OCI-LY1 (cell line): ENCODE measurements at regions not wholly inside any gene's neighbourhood (a gene's known extent, or its start where the extent isn't known, plus 50 kb on each side); places are given as distances from the start of the nearest gene placed in this dataset.

Source experiments
- H2AFZ ChIP-seq: fragments of 200-600 bp; sonication (generic), shearing (Covaris generic); 2 replicates; pipeline ENCODE4 v1.6.0; 2014; ENCODE audit warnings: antibody characterized with exemption, mild to moderate bottlenecking, low read length
- H3F3A ChIP-seq: fragments of 200-600 bp; sonication (generic), shearing (Covaris generic); 2 replicates; pipeline ENCODE4 v1.6.0; 2014; ENCODE audit warnings: mild to moderate bottlenecking, antibody characterized with exemption, low read length, moderate library complexity; ENCODE audit not compliant: insufficient read depth
- H3K27ac ChIP-seq: fragments of 200-600 bp; sonication (generic); 2 replicates; pipeline ENCODE4 v1.5.1; 2014; ENCODE audit warnings: low read length, mixed run types, mild to moderate bottlenecking, low read depth; ENCODE audit not compliant: poor library complexity, severe bottlenecking
- H3K27me3 ChIP-seq: fragments of 200-600 bp; sonication (generic); 2 replicates; pipeline ENCODE4 v1.6.0; 2014; ENCODE audit warnings: antibody characterized with exemption, mild to moderate bottlenecking, low read length, moderate library complexity; ENCODE audit not compliant: insufficient read depth
- H3K36me3 ChIP-seq: fragments of 200-600 bp; sonication (generic); 2 replicates; pipeline ENCODE4 v1.6.1; 2014; ENCODE audit warnings: mild to moderate bottlenecking, antibody characterized with exemption, low read length, moderate library complexity, mixed read lengths; ENCODE audit not compliant: insufficient read depth
- H3K4me1 ChIP-seq: fragments of 200-600 bp; sonication (generic); 2 replicates; pipeline ENCODE4 v1.5.1; 2014; ENCODE audit warnings: mild to moderate bottlenecking, low read length, moderate library complexity; ENCODE audit not compliant: insufficient read depth, severe bottlenecking
- H3K4me2 ChIP-seq: fragments of 200-600 bp; sonication (generic), shearing (Covaris generic); 2 replicates; pipeline ENCODE4 v1.6.1; 2014; ENCODE audit warnings: low read length
- H3K4me3 ChIP-seq: fragments of 200-600 bp; sonication (generic); 2 replicates; pipeline ENCODE4 v1.5.1; 2014; ENCODE audit warnings: low read length, low read depth, mild to moderate bottlenecking, mixed read lengths; ENCODE audit not compliant: poor library complexity, severe bottlenecking
- H3K79me2 ChIP-seq: fragments of 200-600 bp; shearing (Covaris generic); 2 replicates; pipeline ENCODE4 v1.6.1; 2016; ENCODE audit warnings: mixed run types, low read length, mixed read lengths; ENCODE audit not compliant: insufficient read depth
- H3K9ac ChIP-seq: fragments of 200-600 bp; sonication (generic), shearing (Covaris generic); 2 replicates; pipeline ENCODE4 v1.6.1; 2014; ENCODE audit warnings: mild to moderate bottlenecking, low read length, mixed read lengths
- H3K9me2 ChIP-seq: fragments of 200-600 bp; sonication (generic), shearing (Covaris generic); 2 replicates; pipeline ENCODE4 v1.6.1; 2014; ENCODE audit warnings: low read depth, mild to moderate bottlenecking, low read length, mixed read lengths
- H3K9me3 ChIP-seq: fragments of 200-600 bp; shearing (Covaris generic); 2 replicates; pipeline ENCODE4 v1.6.1; 2014; ENCODE audit warnings: low read length, mixed read lengths
- H4K20me1 ChIP-seq: fragments of 200-600 bp; sonication (generic), shearing (Covaris generic); 2 replicates; pipeline ENCODE4 v1.6.0; 2016; ENCODE audit warnings: mild to moderate bottlenecking, low read length; ENCODE audit not compliant: insufficient read depth
- CTCF ChIP-seq: fragments of 200-600 bp; sonication (generic), shearing (Covaris generic); IDR thresholded peaks from 2 replicates; pipeline ENCODE4 v1.5.1; 2017; ENCODE audit warnings: mild to moderate bottlenecking, antibody characterized with exemption, low read length, moderate library complexity, mixed read lengths
- EZH2 ChIP-seq: fragments of 200-600 bp; sonication (generic), shearing (Covaris generic); IDR thresholded peaks from 2 replicates; pipeline ENCODE4 v1.8.0; 2017; ENCODE audit warnings: borderline replicate concordance, mixed run types, mild to moderate bottlenecking, antibody characterized with exemption, low read length, moderate library complexity, mixed read lengths

GRCh38 chr9:126151031-126151685 lies 175.5 kb upstream of the MVB12B start:
- no peaks in the 10 kb centered on the region for H3K79me2 ChIP-seq
- TF ChIP-seq CTCF = no peak
- no peak for TF ChIP-seq EZH2
- H3F3A ChIP-seq = no peaks in the 10 kb centered on the region
- H3K27ac ChIP-seq = no peak overlapping the region
- H3K9me2 ChIP-seq = no peaks in the 10 kb centered on the region
- H3K36me3 ChIP-seq = no peaks in the 10 kb centered on the region
- H3K9me3 ChIP-seq = no peaks in the 10 kb centered on the region
- no peak overlapping the region for H3K9ac ChIP-seq
- no peak overlapping the region for H2AFZ ChIP-seq
- no peak overlapping the region for H3K4me3 ChIP-seq
- no peak overlapping the region for H3K4me2 ChIP-seq
- no peaks in the 10 kb centered on the region for H3K4me1 ChIP-seq
- H3K27me3 ChIP-seq = no peaks in the 10 kb centered on the region; the same call in 1 of the 2 replicates
- H4K20me1 ChIP-seq = no peaks in the 10 kb centered on the region

DNA sequence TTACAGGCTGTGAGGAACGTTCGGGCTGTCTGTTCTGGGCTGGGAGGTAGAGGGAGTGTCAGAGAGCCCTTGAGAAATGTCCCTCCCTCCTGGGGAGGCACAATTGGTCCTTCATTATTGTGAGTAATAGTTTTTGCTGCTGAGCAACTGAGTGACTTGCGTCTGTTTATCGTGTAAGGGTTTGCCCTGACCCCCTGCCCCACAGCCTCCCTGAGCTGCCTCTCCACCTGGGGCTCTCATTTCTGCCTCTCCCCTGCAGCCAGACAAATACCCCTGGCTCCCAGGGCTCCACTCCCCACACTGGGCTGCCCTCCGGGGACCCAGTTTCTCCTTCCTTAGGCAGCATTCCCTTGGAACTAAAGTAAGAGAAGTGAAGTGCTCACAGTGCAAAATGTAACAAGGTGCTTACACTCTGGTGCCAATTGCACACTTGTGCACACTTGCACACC lies 174.9 kb upstream of the MVB12B start:
- no peaks in the 10 kb centered on the region; the same call in 1 of the 2 replicates for H3K27me3 ChIP-seq

GRCh38 chr9:126152622-126153362 lies 173.8 kb upstream of the MVB12B start:
- Histone ChIP-seq H2AFZ (no peak overlapping the region), H3K9me2 (no peaks in the 10 kb centered on the region), H3K36me3 (no peaks in the 10 kb centered on the region), H3K4me1 (no peaks in the 10 kb centered on the region), H3K4me2 (no peak overlapping the region), H4K20me1 (no peaks in the 10 kb centered on the region), H3K27ac (no peak overlapping the region), H3K9me3 (no peaks in the 10 kb centered on the region), H3F3A (no peaks in the 10 kb centered on the region), H3K79me2 (no peaks in the 10 kb centered on the region), H3K4me3 (no peak overlapping the region), H3K27me3 (no peaks in the 10 kb centered on the region; the same call in 1 of the 2 replicates), H3K9ac (no peak overlapping the region)
- TF ChIP-seq CTCF (no peak), EZH2 (no peak)

More for the DNA sequence above, 174.9 kb upstream of the MVB12B start:
- Histone ChIP-seq H3F3A (no peaks in the 10 kb centered on the region), H3K36me3 (no peaks in the 10 kb centered on the region), H3K4me3 (no peak overlapping the region), H2AFZ (no peak overlapping the region), H3K79me2 (no peaks in the 10 kb centered on the region), H4K20me1 (no peaks in the 10 kb centered on the region), H3K9me3 (no peaks in the 10 kb centered on the region), H3K27ac (no peak overlapping the region), H3K4me1 (no peaks in the 10 kb centered on the region), H3K4me2 (no peak overlapping the region), H3K9me2 (no peaks in the 10 kb centered on the region), H3K9ac (no peak overlapping the region)
- TF ChIP-seq EZH2 (no peak), CTCF (no peak)
